ENCODE measurements at regions not wholly inside any gene's neighbourhood (a gene's known extent, or its start where the extent isn't known, plus 50 kb on each side); places are given as distances from the start of the nearest gene placed in this dataset.

GRCh38 chr13:40230833-40231266 lies 435.6 kb downstream of the FOXO1 start:
- no peak for TF ChIP-seq CTCF (IDR thresholded peaks at IDR 0.05)
- no peak overlapping the region for H3K4me3 ChIP-seq
- 41 to 55% methylated on average over 3 of the region's 3 CpGs for WGBS, 2 donors
- intact Hi-C loops (cut with DNase I), result loop anchor here in 1 of 10 donors (10.0 kb wide), 1 partner anchor 434 kb away; the partner anchor contains the start of gene FOXO1
- DNase-seq (no peak), ATAC-seq (no peak)
- H3K36me3 ChIP-seq, result no peaks in the 10 kb centered on the region
- no peaks in the 10 kb centered on the region for H3K9me3 ChIP-seq
- peaks cover 0 to 35% (median 15%) of the 10 kb centered on the region in 9 donors for H3K4me1 ChIP-seq
- H3K27ac ChIP-seq, result peak overlapping the region in 2 of 10 donors; percentile 16 to 37
- H3K27me3 ChIP-seq, result no peaks in the 10 kb centered on the region

- no peak for ATAC-seq
- intact Hi-C loops (cut with DNase I), result loop anchor here in 1 of 10 donors (10.0 kb wide), 1 partner anchor 433 kb away; the partner anchor contains the start of gene FOXO1
- Histone ChIP-seq H3K27ac (peak overlapping the region in 3 of 10 donors; percentile 16 to 37 (median 22)), H3K4me1 (peaks cover 0 to 35% (median 15%) of the 10 kb centered on the region in 9 donors), H3K36me3 (no peaks in the 10 kb centered on the region), H3K27me3 (no peaks in the 10 kb centered on the region), H3K9me3 (no peaks in the 10 kb centered on the region), H3K4me3 (no peak overlapping the region)
- no peak for TF ChIP-seq CTCF (IDR thresholded peaks at IDR 0.05)
- WGBS, 2 donors, result 19 to 25% methylated on average over 2 of the region's 2 CpGs
- DNase-seq, result no peak
Measured at GRCh38 chr13:40231311-40231710, 435.1 kb downstream of the FOXO1 start.

GRCh38 chr13:40231751-40232150 lies 434.7 kb downstream of the FOXO1 start:
- Histone ChIP-seq H3K4me3 (no peak overlapping the region), H3K27me3 (no peaks in the 10 kb centered on the region), H3K9me3 (no peaks in the 10 kb centered on the region), H3K36me3 (no peaks in the 10 kb centered on the region), H3K27ac (peak overlapping the region in 3 of 10 donors; percentile 16 to 37 (median 22)), H3K4me1 (peaks cover 0 to 40% (median 15%) of the 10 kb centered on the region in 9 donors)
- DNase-seq (no peak), ATAC-seq (no peak)
- intact Hi-C loops (cut with DNase I), result loop anchor here in 1 of 10 donors (10.0 kb wide), 1 partner anchor 433 kb away; the partner anchor contains the start of gene FOXO1
- no peak for TF ChIP-seq CTCF (IDR thresholded peaks at IDR 0.05)
- WGBS, 2 donors, result 83 to 87% methylated on average over 3 of the region's 3 CpGs

- Histone ChIP-seq H3K27me3 (no peaks in the 10 kb centered on the region), H3K9me3 (no peaks in the 10 kb centered on the region), H3K27ac (peak overlapping the region in 2 of 10 donors; percentile 64), H3K4me1 (peaks cover 0 to 45% (median 15%) of the 10 kb centered on the region in 9 donors), H3K36me3 (no peaks in the 10 kb centered on the region), H3K4me3 (no peak overlapping the region)
- ATAC-seq (no peak), DNase-seq (no peak)
- intact Hi-C loops (cut with DNase I), result loop anchor here in 1 of 10 donors (10.0 kb wide), 1 partner anchor 432 kb away; the partner anchor contains the start of gene FOXO1
- no peak for TF ChIP-seq CTCF (IDR thresholded peaks at IDR 0.05)
- 95 to 97% methylated on average over 3 of the region's 3 CpGs for WGBS, 2 donors
Measured at GRCh38 chr13:40232311-40233040, 434.0 kb downstream of the FOXO1 start.

Data from heart right ventricle (tissue), 16 donors.